ENCODE measurements at regions not wholly inside any gene's neighbourhood (a gene's known extent, or its start where the extent isn't known, plus 50 kb on each side); places are given as distances from the start of the nearest gene placed in this dataset.

GRCh38 chr3:194983620-194984019, 287.3 kb downstream of the XXYLT1 start:
- TF ChIP-seq SUZ12 (IDR thresholded peaks at IDR 0.05; ENCODE audit: extremely low read depth, insufficient read depth, insufficient read length) (no peak), YY1 (IDR thresholded peaks at IDR 0.05; ENCODE audit: insufficient read depth, insufficient read length) (no peak)

Data from NT2/D1 (cell line).